GM18505 (cell line): ENCODE measurements at regions not wholly inside any gene's neighbourhood (a gene's known extent, or its start where the extent isn't known, plus 50 kb on each side); places are given as distances from the start of the nearest gene placed in this dataset.

ENCODE experiments used
- ATAC-seq: cut with Tn5 transposase; IDR thresholded peaks from one replicate; pipeline ENCODE4 v1.9.1; 2021; ENCODE audit not compliant: unreplicated experiment
- POLR2A ChIP-seq: IDR thresholded peaks from 4 replicates; pipeline ENCODE4 v1.6.1; 2011; ENCODE audit warnings: borderline replicate concordance; ENCODE audit not compliant: insufficient read depth, insufficient read length; ENCODE audit errors: extremely low read depth

DNA sequence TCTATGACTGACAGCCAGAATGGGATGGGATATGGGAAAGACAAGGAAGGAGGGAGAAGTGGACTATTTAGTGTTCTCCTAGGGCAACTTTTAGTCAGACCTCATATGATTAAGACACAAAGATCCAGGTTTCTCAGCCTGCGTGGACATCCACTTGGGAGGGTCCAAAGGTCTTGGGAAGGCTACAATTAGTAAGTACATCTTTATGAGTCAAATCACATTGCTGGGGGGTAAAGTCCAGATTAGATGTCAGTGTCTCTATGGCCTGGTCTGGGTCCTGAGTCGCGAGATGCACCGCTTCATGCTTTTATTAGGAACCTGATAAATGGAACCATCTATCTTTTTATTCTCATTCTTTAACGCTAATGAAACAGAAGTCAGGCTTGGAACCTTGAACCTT is 378.4 kb upstream of the ASIC2 start:
- ATAC-seq: no peak
- no peak for TF ChIP-seq POLR2A

DNA sequence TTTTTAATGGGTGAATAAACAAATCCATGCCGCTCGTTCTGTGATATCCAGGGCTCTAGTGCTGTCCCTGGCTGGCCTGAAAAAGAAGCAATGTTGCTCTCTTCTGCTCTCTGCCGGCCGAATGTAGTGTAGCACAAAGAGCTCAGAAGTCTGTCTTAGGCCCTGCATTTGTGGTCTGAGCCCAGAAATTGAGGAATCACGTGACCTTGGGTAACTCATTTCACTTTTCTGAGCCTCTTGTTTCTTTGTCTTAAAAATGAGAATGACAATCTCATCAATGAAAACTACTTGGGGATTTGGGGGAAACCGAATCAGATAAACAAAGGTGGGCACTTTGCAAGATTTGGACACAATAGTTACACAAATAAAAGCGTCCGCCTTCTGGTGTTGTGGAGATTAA is 381.6 kb upstream of the ASIC2 start:
- TF ChIP-seq POLR2A: no peak
- no peak for ATAC-seq

DNA sequence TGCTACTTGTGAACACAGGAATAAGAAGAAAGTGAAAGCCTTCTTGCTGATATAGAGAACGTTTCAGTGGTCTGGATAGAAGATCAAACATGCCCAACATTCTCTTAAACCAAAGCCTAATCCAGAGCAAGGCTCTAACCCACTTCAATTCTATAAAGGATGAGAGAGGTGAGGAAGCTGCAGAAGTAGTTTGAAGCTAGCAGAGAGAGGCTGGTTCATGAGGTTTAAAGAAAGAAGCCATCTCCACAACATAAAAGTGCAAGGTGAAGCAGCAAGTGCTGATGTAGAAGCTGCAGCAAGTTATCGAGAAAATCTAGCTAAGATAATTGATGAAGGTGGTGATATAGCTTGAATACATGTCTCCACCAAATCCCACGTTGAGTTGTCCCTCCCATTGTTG is 383.3 kb upstream of the ASIC2 start:
- TF ChIP-seq POLR2A: no peak
- no peak for ATAC-seq

DNA sequence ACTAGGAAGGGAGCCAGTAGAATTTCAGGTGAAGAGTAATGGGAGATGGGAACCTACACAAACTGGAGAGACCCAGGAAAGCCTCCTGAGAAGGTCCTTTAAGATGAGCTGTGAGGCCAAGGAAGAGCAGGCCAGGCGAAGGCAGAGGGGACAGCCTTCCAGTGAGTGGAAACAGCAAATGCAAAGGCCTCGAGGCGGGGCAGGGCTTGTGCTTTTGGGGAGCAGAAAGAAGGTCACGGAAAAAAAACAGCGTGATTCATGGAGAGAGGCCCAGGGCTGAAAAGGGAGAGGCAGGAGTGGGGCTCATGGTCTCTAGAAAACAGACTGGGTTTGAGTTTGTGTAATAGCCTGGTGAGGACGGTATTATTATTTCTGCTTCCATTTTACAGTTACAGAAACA is 386.5 kb upstream of the ASIC2 start:
- TF ChIP-seq POLR2A: no peak
- ATAC-seq: no peak

DNA sequence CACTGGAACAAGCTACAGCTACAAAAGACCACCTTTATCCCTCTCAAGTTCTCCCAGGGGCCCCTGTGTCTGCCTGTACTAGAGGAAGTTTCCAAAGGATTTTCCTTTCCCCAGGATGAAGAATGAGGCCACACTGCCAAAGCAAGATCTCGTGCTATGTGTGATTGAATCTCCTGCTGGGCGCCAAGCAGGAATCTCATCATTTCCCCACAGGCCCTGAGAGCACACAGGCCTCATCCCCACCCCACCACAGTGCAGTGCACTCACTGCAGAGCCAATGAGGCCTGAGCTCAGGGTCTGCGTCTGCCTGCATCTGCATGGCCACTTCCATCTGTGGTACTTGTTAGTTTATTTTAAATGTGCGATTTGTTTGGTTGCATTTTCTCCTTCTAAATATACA is 387.4 kb upstream of the ASIC2 start:
- no peak for ATAC-seq
- TF ChIP-seq POLR2A: no peak

DNA sequence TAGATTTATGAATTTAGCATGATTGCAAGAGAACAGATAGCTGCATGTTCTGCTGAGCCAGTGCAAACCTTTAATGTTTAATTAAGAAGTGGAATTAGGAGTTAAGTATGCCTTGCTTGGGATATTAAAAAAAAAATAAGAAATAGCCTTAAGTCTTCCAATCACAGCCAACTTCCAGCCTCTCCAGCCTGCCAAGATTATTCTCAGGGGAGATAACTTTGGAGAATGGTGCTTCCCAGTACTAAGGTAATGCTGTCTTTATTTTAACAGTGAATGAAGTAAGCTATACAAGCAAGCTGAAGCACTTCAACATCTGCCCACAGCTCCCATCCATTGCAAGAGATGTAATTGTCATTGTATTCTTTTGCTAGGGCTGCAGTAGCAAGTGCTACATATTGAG is 389.5 kb upstream of the ASIC2 start:
- ATAC-seq: no peak
- TF ChIP-seq POLR2A: no peak

DNA sequence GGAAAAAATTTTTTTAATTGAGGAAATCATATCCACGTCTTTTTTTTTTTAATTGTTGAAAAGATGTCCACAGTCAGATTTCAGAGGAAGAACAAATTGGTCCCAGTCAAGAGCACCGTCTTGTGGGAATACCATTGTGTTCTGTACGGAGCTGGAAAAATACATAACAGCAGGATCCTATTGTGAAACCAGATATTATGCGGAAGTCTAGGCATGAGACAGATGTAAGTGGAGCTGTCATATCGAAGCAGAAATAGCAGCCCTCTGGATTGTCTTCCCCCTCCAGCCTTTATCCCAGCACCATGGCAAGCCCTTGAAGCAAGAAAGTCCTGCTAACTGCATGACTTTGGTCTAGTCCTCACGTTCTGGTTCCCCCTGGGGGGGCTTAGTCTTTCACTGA is 391.6 kb upstream of the ASIC2 start:
- no peak for TF ChIP-seq POLR2A
- ATAC-seq: no peak

DNA sequence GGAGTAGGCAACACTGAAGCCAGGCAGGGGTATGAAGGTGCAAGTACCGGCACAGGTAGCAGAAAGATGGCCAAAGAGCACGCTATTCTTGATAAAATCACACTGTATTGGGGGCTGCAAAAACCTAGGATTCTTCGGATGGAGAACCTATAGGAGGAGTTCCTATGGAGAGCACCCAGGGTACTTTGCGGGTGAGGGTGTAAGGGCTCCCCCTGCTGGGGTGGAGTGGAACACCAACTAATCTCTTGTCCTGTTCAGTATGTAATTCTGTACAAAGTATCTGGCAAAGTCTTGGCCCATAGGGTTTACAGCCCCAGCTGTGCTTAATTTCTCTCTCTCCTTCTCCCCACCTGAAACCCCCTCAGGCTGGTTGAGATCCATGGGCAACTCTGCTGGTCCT is 393.1 kb upstream of the ASIC2 start:
- no peak for ATAC-seq
- TF ChIP-seq POLR2A: no peak

DNA sequence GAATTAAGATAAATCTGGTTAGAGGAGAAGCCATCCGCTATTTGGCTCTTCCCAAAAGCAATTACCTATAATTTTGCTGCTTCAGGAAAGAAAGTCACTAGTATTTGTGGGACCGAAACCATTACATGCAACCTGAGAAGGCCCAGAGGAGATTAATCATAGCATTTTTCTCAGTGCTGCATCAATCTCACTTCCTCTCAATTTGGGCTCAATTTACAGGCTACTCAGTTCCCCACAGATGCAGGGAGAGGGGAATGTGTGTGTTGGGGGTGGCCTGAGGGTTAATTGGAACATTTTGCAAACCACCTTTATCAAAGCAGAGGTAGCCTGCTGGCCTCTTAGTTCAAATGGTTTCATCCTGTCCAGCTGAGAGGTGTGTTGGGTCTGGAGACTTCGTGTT is 394.7 kb upstream of the ASIC2 start:
- TF ChIP-seq POLR2A: no peak
- no peak for ATAC-seq

DNA sequence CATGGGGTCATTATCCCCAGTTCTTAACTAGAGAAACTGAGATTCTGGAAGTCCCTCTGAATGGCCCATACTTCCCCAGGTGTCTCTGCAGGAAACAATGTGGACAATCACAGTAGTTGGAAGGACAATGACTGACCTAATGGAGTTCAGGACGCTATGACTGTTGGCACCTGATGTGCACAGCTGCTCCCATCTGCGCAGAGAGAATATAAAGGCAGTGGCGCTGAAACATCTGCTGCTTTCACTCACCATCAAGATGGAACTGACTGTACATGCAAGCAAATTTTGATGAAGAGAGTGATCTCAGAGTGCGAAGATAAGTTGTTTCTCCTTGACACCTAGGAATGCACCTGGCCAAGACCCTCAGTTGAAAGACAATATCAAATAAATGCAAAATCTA is 395.7 kb upstream of the ASIC2 start:
- no peak for ATAC-seq
- no peak for TF ChIP-seq POLR2A

DNA sequence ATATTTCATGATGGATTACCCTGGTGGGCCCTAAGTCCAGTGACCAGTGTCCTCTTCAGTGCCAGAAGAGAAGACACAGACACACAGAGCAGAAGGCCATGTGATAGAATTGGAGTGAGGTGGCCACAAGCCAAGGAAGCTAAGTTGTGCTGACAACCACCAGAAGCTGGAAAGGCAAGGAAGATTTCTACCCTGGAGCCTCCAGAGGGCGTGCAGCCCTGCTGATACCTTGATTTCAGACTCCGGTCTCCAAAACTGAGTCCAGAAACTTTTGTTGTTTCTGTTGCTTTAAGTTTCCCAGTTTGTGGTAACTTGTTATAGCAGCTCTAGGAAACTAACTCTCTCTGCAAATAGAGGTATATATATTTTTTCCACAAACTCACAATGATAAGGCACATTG is 396.6 kb upstream of the ASIC2 start:
- no peak for TF ChIP-seq POLR2A
- ATAC-seq: no peak

DNA sequence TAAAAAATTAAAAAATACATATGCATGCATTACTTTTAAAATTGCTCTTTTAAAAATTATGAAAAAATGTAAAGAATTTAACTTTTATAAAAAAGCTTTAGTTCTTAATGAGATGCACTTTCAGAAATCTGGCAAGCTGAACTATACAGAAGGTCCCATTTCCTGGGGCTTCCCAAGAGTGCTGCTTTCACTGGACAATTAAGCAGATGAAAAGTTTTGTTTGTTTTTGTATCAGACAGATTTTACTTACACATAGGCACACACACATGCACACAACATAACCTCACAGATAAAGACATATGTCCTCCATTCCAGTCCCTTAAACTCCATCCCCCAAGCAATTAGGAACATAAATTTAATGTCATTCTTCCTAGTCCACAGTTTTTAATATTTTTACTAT is 402.3 kb upstream of the ASIC2 start:
- TF ChIP-seq POLR2A: no peak
- no peak for ATAC-seq

DNA sequence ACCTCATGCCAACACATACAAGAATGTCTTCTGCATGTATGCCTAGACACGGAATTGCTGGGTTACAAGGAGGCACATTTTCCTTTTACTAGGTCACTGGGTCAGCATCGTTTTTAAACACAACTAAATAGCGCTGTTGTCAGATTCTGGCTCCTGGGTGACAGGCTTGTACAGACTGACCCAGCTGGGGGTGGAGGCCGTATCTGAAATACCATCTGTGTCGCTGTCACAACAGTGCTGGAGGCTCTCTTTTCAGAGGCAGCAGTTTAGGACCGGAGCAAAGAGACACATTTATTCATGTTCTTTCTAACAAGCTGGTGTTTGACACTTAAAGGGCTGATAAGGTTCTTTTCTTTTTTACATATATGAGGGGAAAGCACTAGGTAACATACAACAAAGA is 403.0 kb upstream of the ASIC2 start:
- ATAC-seq: no peak
- TF ChIP-seq POLR2A: no peak

DNA sequence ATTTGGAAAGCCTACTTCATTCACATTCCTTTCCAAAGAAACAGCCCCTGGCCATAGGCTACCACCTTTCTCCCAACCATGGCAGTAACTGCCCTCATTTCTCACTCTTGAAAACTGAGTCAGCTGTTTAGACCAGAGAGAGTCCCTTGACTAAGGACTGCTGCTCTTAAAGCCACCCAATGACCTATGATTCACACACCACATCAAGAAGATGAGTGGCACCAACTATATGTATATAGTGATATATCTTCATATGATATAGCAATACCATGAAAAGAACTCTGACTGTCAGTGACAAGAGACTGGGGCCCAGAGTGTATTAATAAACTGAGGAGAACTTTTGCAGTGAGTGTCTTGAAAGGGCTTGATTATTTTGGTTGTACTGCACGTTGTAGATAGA is 404.5 kb upstream of the ASIC2 start:
- TF ChIP-seq POLR2A: no peak
- no peak for ATAC-seq

DNA sequence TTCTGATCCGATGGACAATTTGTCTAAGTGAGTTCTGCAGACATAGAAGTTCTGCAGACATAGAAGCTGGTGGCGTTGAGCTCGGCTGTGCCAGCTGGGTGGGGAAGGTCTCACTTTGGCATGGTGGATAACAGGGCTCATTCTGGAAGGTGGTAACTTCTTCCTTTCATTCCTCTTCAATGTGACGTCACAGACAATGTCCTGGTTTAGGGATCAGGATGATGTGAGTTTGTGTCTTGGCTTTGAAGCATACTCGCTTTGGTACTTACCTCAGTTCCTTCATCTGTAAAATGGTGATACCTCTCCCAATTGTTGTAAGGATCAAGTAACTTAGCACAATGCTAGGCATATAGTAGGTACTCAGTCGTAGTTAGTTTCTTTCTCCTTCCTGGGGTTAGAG is 408.8 kb upstream of the ASIC2 start:
- TF ChIP-seq POLR2A: no peak
- ATAC-seq: no peak
